ENCODE measurements at regions not wholly inside any gene's neighbourhood (a gene's known extent, or its start where the extent isn't known, plus 50 kb on each side); places are given as distances from the start of the nearest gene placed in this dataset.

DNA sequence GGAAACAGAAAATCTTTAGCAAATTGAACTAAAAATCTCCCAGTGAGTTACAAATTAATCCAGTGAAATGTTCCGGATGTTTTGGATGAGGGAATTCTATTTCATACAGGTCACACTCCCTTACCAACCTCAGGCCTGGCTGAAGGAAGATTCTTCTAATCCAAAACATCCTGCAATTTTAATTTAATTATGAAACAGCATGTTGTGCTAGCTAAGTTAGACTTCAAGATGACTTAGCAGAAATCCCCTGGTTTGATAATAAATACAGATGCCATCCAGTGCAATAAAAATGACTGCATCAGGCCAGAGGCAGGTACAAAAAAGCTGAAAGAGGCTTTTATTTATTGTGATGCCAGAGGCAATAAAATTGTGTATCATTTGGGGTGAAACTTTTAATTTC is 96.7 kb upstream of the CLDN10 start:
- no peak for DNase-seq

DNA sequence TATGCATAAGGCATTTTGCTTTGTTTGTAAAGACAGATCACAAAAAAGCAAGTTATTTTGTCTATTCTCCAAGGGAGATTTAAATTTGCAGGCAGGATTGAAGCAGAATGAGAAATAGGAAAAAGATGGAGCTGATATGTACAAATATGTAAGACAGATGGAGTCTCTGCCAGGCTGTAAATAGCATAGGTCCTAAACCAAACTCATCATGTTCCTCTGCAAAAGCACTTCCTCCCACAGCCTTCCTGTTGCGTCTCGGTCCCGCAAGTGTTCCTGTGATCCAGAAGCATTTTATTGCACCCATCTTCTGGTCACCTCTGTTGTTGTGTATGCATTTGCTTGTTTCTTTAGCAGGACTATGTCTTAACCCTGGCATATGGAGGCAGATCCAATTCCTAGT is 95.7 kb upstream of the CLDN10 start:
- DNase-seq, result no peak

- no peak for DNase-seq
These were observed 95.2 kb upstream of the CLDN10 start for GRCh38 chr13:95457294-95457693.

- no peak for DNase-seq
These were observed 89.7 kb upstream of the CLDN10 start for GRCh38 chr13:95462801-95463200.

DNA sequence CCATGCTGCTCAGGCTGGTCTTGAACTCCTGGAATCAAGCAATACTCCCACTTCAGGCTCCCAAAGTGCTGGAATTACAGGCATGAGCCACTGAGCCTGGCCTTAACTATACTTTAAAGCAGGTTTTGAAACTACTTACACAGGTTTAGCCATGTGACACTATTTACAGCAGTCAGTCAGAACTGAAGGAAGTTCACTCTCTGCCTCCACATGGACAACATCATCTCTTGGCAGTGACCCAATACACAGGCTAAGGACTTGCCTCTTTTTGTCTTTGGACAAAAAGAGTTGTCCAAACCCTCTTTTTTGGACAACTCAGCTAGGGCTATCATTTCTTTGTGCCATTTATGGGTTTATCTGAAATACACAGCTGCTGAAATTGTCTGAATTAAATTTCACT is 89.0 kb upstream of the CLDN10 start:
- DNase-seq, result no peak

DNA sequence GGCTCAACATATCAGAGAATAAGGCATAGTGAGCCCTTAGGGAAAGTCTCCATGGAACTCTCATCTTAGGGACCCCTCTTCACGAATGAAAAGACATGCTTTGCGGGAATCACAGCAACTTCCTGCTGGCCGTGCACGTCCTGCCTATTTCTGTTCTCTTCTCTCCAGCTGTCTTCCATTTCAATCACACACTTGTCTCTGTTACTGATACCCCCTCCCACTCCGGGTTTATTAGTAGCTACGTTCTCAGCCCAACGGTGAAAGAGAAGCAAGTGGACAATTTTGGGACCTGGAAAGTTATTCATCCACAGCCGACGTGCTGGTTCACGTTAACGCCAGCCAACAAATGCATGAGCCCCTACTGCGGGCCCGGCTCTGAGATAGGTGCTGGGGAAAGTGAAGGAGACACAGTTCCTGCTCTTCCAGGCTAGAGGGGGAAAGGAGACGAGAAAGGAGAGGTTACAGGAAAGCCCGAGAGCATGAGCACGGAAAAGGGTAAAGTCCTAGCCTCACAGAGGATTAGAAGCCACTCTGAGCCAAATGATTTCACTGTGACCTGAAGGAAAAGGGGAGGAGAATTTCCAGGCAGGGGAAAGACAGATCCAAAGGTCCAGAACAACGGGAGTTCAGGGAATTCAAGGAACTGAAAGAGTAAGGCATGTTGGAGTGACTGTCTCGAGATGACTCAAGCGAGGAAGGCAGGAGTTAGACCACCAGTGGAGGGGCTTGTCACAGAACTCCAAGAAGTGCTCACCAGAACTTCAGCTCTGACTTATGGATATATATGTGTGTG is 81.8 kb upstream of the CLDN10 start:
- no peak for DNase-seq

DNA sequence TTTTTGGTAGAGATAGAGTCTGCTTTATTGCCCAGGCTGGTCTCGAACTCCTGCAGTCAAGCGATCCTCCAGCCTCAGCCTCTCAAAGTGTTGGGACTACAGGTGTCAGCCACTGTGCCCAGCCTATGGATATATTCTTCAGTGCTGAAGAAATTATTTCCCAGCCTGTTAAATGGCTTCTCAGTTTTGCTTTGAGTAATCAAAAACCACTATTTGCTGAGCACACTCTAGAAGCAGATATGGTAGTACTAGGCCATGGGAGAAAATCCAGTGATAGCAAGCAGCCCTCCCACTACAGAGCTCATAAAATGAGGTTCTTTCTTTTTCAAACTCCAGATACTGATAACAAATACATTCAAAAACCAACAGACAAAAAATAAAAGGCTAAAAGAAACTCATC is 80.6 kb upstream of the CLDN10 start:
- DNase-seq, result no peak

DNA sequence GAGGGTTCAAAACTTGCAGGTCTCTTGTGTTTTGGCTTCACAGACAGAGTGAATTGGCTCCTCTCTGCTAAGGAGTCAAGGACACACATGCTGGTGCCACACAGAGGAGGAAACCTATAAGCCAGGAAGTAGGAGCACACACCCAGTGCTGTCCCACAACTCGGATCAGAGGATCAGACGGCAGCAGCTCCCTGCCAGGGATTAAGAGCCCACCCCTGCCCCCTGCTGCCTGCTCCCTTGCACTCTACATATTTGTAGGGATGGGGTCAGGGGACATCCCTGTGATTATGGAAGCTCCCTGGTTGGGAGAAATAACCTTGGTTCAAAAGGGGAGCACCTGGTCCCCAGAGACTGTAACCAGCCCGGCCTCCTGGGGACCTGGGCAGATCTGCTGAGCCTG is 77.5 kb upstream of the CLDN10 start:
- no peak for DNase-seq

DNA sequence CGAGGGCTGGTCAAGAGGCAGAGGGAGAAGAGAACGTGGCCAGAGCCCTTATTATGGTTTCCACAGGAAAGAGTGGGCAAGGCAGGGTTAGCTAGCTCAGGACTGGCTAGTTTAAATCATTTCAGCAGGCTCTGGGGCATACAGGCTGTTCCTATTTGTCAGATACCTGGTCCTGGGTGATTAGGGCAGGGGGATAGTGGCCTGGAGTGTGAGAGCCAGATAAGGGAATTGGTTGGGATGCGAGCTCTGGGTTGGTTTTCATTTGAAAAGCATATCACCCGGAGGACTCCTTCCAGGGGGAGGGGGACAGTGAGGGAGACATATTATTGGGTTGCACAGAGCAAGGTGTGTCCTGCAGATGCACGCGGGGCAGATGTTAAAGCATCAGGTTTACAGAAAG is 75.3 kb upstream of the CLDN10 start:
- DNase-seq, result no peak

- DNase-seq, result peak; percentile 1
These were observed 72.8 kb upstream of the CLDN10 start for GRCh38 chr13:95479731-95480130.

DNA sequence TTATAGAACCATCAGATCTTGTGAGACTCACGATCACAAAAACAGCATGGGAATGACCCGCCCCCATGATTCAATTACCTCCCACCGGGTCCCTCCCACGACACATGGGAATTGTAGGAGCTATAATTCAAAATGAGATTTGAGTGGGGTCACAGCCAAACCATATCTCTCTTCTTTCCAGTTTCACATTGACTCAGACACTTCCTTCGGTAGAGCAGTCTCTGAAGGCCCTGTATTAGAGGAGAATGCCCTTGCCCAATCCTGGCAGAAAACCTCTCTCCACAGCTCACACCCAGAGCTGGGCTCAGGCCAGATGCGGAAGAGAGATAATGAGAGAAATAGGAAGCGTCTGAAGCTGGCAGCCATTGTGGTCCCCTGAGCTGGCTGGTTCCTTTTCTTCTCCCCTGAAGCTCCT is 72.4 kb upstream of the CLDN10 start:
- DNase-seq, result peak; percentile 22

GRCh38 chr13:95480791-95481780 is 71.4 kb upstream of the CLDN10 start:
- DNase-seq, result no peak

- DNase-seq, result no peak
These were observed 68.5 kb upstream of the CLDN10 start for GRCh38 chr13:95484052-95484451.

- DNase-seq, result no peak
These were observed 67.4 kb upstream of the CLDN10 start for GRCh38 chr13:95485045-95485517.

DNA sequence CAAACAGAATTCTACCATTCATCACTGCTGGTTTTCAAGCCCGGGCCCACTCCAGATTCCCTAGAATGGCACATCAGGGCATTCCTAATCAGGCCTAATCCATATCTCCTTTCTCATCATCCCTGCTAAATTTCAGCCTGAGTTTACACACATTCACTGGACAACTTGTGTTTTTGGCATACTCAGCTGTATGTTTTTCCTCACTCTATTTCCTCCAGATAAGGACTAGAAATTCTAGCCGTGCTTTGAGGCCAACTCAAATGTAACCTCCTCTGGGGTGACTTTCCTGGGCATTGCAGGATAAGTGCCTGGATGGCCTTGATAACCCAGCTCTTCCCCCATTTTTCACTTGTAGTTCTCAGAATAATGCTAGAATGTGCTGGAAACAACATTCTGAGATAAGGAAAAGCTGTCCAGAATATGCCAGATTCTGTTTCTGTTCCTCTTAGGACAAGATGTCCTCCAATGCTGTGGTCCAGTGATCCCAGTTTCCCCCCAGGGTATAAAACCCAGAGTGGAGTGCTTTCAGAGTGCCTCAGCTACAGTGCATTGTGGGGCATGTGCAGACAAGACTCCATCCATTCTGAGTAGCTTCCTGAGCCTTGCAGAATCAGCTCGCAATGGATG is 66.9 kb upstream of the CLDN10 start:
- DNase-seq, result no peak

- no peak for DNase-seq
These were observed 60.3 kb upstream of the CLDN10 start for GRCh38 chr13:95492044-95492801.

GRCh38 chr13:95494082-95494681 is 58.3 kb upstream of the CLDN10 start:
- peak; percentile 36 for DNase-seq

DNA sequence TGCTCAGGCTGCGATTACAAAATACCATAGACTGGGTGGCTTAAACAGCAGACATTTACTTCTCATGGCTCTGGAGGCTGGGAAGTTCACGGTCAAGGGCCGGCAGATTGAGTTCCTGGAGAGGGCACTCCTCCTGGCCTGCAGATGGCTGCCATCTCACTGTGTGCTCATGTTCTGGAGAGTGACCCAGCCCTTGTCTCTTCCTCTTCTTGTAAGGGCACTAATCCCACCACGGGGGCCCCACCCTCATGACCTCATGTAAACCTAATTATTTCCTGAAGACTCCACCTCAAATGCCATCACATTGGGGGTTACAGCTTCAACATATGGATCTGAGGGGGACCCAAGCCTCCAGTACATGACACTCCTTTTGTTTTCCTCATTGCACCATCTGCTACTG is 56.0 kb upstream of the CLDN10 start:
- DNase-seq, result no peak

DNA sequence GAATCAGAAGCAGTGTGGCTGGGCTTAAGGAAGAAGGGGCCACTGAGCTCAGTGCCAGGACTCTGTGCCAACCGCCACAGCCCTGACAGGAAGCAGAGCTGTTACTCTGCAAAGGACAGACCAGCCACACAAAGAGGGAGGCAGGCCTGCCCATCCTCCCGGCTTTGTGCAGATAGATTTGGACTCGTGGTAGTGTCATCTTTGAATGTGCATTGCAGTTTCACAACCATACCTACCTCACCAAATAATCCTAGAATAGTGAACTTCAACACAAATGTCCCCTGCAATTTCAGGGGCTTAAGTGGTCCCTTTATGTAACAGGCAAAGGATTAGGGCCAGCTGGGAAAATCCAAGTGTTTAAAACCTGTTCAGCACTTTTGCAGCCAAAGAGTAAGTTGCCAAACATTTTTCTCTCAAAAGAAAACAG is 55.1 kb upstream of the CLDN10 start:
- peak; percentile 80 for DNase-seq

- no peak for DNase-seq
These were observed 53.6 kb upstream of the CLDN10 start for GRCh38 chr13:95498886-95499285.

GRCh38 chr13:95499811-95500712 is 52.5 kb upstream of the CLDN10 start:
- no peak for DNase-seq

Data from midbrain (tissue), 1 donor.